Liver (tissue), 3 donors: ENCODE measurements at regions not wholly inside any gene's neighbourhood (a gene's known extent, or its start where the extent isn't known, plus 50 kb on each side); places are given as distances from the start of the nearest gene placed in this dataset.

Experiments used
- CTCF ChIP-seq: fragments of 150-350 bp; IDR thresholded peaks from 2 replicates; pipeline ENCODE4 v1.5.1; 2017; ENCODE audit warnings: improper control_type of control experiment, low read depth, low read length; ENCODE audit not compliant: missing input control
- GABPA ChIP-seq, 2 donors: IDR thresholded peaks in 1 of 2; conservative IDR thresholded peaks in 1 of 2; 2 replicates each; pipeline ENCODE4 v1.6.1; 2016; ENCODE audit warnings: antibody characterized with exemption in 2 of 2, mild to moderate bottlenecking in 1 of 2, moderate library complexity in 1 of 2
- MAX ChIP-seq: IDR thresholded peaks from 2 replicates; pipeline ENCODE4 v1.6.1; 2016; ENCODE audit warnings: antibody characterized with exemption
- RAD21 ChIP-seq, 2 donors: IDR thresholded peaks; 2 replicates each; pipeline ENCODE4 v1.6.1; 2016; ENCODE audit warnings: antibody characterized with exemption in 2 of 2, mild to moderate bottlenecking in 2 of 2
- SP1 ChIP-seq: IDR thresholded peaks from 2 replicates; pipeline ENCODE4 v1.6.1; 2018; ENCODE audit warnings: antibody characterized with exemption, mild to moderate bottlenecking
- TAF1 ChIP-seq: conservative IDR thresholded peaks from 2 replicates; pipeline ENCODE4 v1.6.1; 2016; ENCODE audit warnings: antibody characterized with exemption, mild to moderate bottlenecking
- TF ChIP-seq, protein P1 (sequence below): IDR thresholded peaks from 2 replicates; pipeline ENCODE4 v1.6.1; 2016; ENCODE audit warnings: antibody characterized with exemption, mild to moderate bottlenecking
- donor health status: healthy.
- donor health status: healthy.

- TF ChIP-seq MAX (no peak), CTCF (no peak), SP1 (no peak), GABPA (IDR thresholded peaks at IDR 0.05 in 1 of 2, conservative IDR thresholded peaks at IDR 0.05 in 1 of 2) (no peak), TAF1 (no peak), RAD21 (IDR thresholded peaks at IDR 0.05) (no peak)
- TF ChIP-seq, protein P1, sequence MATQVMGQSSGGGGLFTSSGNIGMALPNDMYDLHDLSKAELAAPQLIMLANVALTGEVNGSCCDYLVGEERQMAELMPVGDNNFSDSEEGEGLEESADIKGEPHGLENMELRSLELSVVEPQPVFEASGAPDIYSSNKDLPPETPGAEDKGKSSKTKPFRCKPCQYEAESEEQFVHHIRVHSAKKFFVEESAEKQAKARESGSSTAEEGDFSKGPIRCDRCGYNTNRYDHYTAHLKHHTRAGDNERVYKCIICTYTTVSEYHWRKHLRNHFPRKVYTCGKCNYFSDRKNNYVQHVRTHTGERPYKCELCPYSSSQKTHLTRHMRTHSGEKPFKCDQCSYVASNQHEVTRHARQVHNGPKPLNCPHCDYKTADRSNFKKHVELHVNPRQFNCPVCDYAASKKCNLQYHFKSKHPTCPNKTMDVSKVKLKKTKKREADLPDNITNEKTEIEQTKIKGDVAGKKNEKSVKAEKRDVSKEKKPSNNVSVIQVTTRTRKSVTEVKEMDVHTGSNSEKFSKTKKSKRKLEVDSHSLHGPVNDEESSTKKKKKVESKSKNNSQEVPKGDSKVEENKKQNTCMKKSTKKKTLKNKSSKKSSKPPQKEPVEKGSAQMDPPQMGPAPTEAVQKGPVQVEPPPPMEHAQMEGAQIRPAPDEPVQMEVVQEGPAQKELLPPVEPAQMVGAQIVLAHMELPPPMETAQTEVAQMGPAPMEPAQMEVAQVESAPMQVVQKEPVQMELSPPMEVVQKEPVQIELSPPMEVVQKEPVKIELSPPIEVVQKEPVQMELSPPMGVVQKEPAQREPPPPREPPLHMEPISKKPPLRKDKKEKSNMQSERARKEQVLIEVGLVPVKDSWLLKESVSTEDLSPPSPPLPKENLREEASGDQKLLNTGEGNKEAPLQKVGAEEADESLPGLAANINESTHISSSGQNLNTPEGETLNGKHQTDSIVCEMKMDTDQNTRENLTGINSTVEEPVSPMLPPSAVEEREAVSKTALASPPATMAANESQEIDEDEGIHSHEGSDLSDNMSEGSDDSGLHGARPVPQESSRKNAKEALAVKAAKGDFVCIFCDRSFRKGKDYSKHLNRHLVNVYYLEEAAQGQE: no peak
Measured at GRCh38 chr10:131010965-131011575, 300.5 kb downstream of the TCERG1L start.
